SK-N-MC (cell line): ENCODE measurements at regions not wholly inside any gene's neighbourhood (a gene's known extent, or its start where the extent isn't known, plus 50 kb on each side); places are given as distances from the start of the nearest gene placed in this dataset.

ENCODE experiments used
- EZH2 ChIP-seq: fragments of 200-600 bp; sonication (generic); IDR thresholded peaks from one replicate; pipeline ENCODE4 v1.6.1; 2017; ENCODE audit warnings: antibody characterized with exemption
- POLR2AphosphoS5 ChIP-seq: IDR thresholded peaks from 2 replicates; pipeline ENCODE4 v1.6.1; 2012; ENCODE audit warnings: mild to moderate bottlenecking, low read depth, low read length, borderline replicate concordance

DNA sequence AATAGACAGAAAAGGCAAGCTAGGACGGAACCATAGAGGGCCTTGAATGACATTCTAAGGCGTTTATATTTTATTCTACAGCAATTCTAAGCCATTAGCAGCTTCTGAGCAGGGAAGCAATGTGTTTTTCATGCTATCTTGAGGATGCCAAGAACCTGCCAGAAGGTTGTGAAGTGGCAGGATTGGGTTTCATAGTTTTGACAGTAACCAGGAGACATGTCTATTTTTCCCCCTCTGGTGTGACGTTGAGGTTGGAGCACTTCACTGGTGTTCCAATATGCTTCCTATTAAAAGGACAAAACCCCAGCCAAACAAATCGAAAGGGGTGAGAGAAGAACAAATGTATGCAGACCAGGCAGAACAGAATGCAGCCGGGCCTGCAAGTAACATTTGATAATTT lies 148.2 kb downstream of the SPATA19 start:
- TF ChIP-seq EZH2 (no peak), POLR2AphosphoS5 (no peak)
